ENCODE measurements at regions not wholly inside any gene's neighbourhood (a gene's known extent, or its start where the extent isn't known, plus 50 kb on each side); places are given as distances from the start of the nearest gene placed in this dataset.
"Not testable (repeated sequence)": the region's sequence is repeated elsewhere in the genome, so short reads cannot be mapped to it uniquely, and the experiment has no call there.

DNA sequence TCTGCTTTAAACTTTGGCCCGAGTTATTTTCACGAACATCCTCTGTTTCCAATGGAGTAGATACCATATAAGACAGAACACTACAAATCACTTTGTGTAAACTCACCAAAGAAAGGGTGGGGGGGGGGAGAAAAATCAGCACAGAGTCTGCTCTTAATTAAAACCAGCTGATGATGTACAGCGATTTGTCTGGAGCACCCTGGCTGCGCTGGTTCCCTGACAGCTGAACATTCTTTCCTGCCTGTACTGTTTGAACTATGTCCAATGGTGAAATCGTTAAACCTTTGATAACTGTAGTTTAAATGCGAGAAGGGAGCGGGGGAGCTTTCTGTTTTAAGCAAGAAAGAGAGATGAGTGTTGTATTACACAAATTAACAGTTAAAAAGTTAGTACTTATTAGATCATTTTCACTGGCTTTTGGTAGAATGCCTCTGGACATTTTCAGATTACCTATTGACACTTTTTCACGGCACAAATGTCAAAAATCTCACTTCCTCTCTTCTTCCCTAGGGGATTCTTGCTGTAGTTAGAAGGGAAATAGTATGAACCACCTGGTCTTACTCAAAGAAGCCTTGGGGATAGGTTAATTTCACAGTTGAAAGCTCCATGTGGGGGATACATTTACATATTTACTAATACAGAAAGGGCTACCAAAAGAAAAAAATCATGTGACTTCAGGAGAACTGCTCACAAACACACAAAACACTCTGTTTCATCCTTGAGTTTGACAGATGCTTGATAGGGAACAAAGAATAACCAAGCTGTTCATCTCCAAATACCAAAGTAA lies 140.2 kb upstream of the RUNX1 start:
- no peaks in the 10 kb centered on the region for H3K9me3 ChIP-seq (ENCODE audit: control insufficient read depth, low read length)

GRCh38 chr21:35183389-35183788 lies 134.3 kb upstream of the RUNX1 start:
- not testable (repeated sequence) for H3K4me3 ChIP-seq (ENCODE audit: low read length); H3K36me3 ChIP-seq (ENCODE audit: control insufficient read depth, insufficient read depth, low read length); H3K4me1 ChIP-seq (ENCODE audit: control insufficient read depth, insufficient read depth, low read length); H3K9ac ChIP-seq (ENCODE audit: low read length); H3K27me3 ChIP-seq (ENCODE audit: control insufficient read depth, insufficient read depth, low read length); H3K9me3 ChIP-seq (ENCODE audit: control insufficient read depth, low read length)

More for the DNA sequence above, 140.2 kb upstream of the RUNX1 start:
- Histone ChIP-seq H3K9ac (ENCODE audit: low read length) (no peak overlapping the region), H3K4me3 (ENCODE audit: low read length) (no peak overlapping the region), H3K27me3 (ENCODE audit: control insufficient read depth, insufficient read depth, low read length) (no peaks in the 10 kb centered on the region), H3K36me3 (ENCODE audit: control insufficient read depth, insufficient read depth, low read length) (no peaks in the 10 kb centered on the region), H3K4me1 (ENCODE audit: control insufficient read depth, insufficient read depth, low read length) (peaks cover 8% of the 10 kb centered on the region)

DNA sequence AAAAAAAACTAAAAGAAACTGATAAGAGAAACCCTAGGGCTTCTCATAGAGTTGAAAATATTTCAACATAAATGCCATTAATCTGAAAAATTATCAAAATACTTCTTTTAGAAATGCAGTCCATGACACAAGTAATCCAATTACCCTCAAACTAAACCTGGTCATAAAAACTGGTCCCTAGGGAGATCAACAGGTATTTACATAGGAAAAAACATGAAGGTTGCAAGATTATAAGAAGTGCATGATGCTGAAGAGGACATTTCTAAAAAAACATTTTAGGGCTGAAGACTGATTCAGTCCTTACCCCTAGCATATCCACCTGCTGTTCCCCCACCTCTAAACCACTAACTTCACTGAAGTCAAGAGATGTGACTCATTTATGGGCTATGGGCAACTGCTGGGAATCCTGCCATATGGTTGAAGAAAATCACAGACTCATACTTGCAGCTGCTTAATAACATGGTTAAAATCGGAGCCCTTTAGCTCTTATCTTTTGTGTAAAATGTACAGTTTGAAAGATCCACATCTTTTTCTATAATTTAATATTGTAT lies 131.0 kb upstream of the RUNX1 start:
- H3K4me1 ChIP-seq (ENCODE audit: control insufficient read depth, insufficient read depth, low read length) = peaks cover 5% of the 10 kb centered on the region
- H3K27me3 ChIP-seq (ENCODE audit: control insufficient read depth, insufficient read depth, low read length) = no peaks in the 10 kb centered on the region
- H3K9me3 ChIP-seq (ENCODE audit: control insufficient read depth, low read length) = no peaks in the 10 kb centered on the region
- H3K36me3 ChIP-seq (ENCODE audit: control insufficient read depth, insufficient read depth, low read length) = no peaks in the 10 kb centered on the region
- no peak overlapping the region for H3K9ac ChIP-seq (ENCODE audit: low read length)
- H3K4me3 ChIP-seq (ENCODE audit: low read length) = no peak overlapping the region

- Histone ChIP-seq H3K9me3 (ENCODE audit: control insufficient read depth, low read length) (no peaks in the 10 kb centered on the region), H3K4me1 (ENCODE audit: control insufficient read depth, insufficient read depth, low read length) (peaks cover 5% of the 10 kb centered on the region), H3K4me3 (ENCODE audit: low read length) (no peak overlapping the region), H3K36me3 (ENCODE audit: control insufficient read depth, insufficient read depth, low read length) (no peaks in the 10 kb centered on the region), H3K27me3 (ENCODE audit: control insufficient read depth, insufficient read depth, low read length) (no peaks in the 10 kb centered on the region), H3K9ac (ENCODE audit: low read length) (no peak overlapping the region)
Measured at GRCh38 chr21:35178827-35179226, 129.7 kb upstream of the RUNX1 start.

DNA sequence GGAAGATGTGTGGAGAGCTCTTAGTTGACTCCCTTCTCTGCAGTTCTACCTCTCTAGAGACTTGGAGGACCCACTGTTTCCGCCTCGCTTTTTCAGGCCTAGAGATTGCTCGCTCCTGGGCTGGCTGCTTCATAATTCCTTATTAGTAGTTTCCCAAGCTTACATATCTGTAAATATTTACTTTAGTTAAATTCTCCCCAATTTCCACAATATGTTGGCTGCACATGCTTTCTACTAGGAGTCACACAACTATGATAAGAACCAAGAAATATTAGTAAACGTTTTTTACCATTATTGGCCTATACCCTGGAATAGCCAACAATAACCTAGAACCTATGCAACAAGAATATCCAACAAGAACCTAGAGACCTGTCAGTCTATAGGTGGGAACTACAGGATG lies 129.0 kb upstream of the RUNX1 start:
- H3K4me1 ChIP-seq (ENCODE audit: control insufficient read depth, insufficient read depth, low read length) = peaks cover 5% of the 10 kb centered on the region
- no peak overlapping the region for H3K9ac ChIP-seq (ENCODE audit: low read length)
- no peaks in the 10 kb centered on the region for H3K9me3 ChIP-seq (ENCODE audit: control insufficient read depth, low read length)
- no peaks in the 10 kb centered on the region for H3K36me3 ChIP-seq (ENCODE audit: control insufficient read depth, insufficient read depth, low read length)
- H3K27me3 ChIP-seq (ENCODE audit: control insufficient read depth, insufficient read depth, low read length) = no peaks in the 10 kb centered on the region
- H3K4me3 ChIP-seq (ENCODE audit: low read length) = no peak overlapping the region

- Histone ChIP-seq H3K9me3 (ENCODE audit: control insufficient read depth, low read length) (no peaks in the 10 kb centered on the region), H3K36me3 (ENCODE audit: control insufficient read depth, insufficient read depth, low read length) (no peaks in the 10 kb centered on the region), H3K27me3 (ENCODE audit: control insufficient read depth, insufficient read depth, low read length) (no peaks in the 10 kb centered on the region), H3K4me1 (ENCODE audit: control insufficient read depth, insufficient read depth, low read length) (peaks cover 22% of the 10 kb centered on the region), H3K4me3 (ENCODE audit: low read length) (no peak overlapping the region), H3K9ac (ENCODE audit: low read length) (no peak overlapping the region)
Measured at GRCh38 chr21:35172231-35172630, 123.1 kb upstream of the RUNX1 start.

DNA sequence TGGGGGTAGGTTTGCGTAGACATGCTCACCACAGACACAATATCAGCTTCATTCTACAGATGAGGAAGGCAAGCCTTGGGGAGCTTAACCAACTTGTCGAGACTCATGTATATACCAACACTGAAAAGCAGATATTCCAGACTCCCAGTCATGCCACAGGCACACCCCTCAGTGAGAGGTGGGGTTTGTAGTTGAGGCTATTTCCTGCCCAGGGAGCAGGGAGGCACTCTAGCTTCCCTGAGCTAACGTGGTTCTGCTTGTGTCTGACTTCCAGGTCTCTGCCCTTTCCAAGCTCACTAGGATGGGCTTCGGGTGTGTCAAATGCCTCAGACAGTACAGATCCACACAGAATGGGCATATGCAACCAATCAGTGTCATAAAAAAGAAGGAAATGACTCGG lies 122.3 kb upstream of the RUNX1 start:
- H3K9me3 ChIP-seq (ENCODE audit: control insufficient read depth, low read length) = no peaks in the 10 kb centered on the region
- H3K4me1 ChIP-seq (ENCODE audit: control insufficient read depth, insufficient read depth, low read length) = peaks cover 22% of the 10 kb centered on the region
- H3K27me3 ChIP-seq (ENCODE audit: control insufficient read depth, insufficient read depth, low read length) = no peaks in the 10 kb centered on the region
- H3K9ac ChIP-seq (ENCODE audit: low read length) = no peak overlapping the region
- no peaks in the 10 kb centered on the region for H3K36me3 ChIP-seq (ENCODE audit: control insufficient read depth, insufficient read depth, low read length)
- no peak overlapping the region for H3K4me3 ChIP-seq (ENCODE audit: low read length)

GRCh38 chr21:35170818-35171217 lies 121.7 kb upstream of the RUNX1 start:
- H3K9ac ChIP-seq (ENCODE audit: low read length) = no peak overlapping the region
- H3K4me3 ChIP-seq (ENCODE audit: low read length) = no peak overlapping the region
- no peaks in the 10 kb centered on the region for H3K27me3 ChIP-seq (ENCODE audit: control insufficient read depth, insufficient read depth, low read length)
- H3K4me1 ChIP-seq (ENCODE audit: control insufficient read depth, insufficient read depth, low read length) = peaks cover 22% of the 10 kb centered on the region
- H3K36me3 ChIP-seq (ENCODE audit: control insufficient read depth, insufficient read depth, low read length) = no peaks in the 10 kb centered on the region
- no peaks in the 10 kb centered on the region for H3K9me3 ChIP-seq (ENCODE audit: control insufficient read depth, low read length)

DNA sequence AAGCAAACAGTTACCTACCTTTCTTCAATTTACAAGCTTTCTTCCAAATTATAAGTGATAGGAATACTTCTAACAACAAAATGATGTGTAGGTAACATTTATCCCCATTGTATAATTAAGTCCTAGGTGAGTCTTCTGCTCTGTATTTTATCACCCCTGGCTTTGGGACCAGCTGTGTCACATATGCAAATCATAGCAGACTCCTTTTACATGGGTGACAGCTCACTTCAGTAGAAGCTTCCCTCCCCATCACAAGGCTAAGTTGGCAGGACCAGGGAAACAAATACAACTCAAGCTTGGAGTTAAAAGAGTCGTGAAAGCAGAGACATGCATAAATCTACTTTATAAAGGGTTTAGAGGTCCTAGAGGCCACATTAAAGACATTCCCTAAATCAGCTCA lies 121.1 kb upstream of the RUNX1 start:
- no peaks in the 10 kb centered on the region for H3K36me3 ChIP-seq (ENCODE audit: control insufficient read depth, insufficient read depth, low read length)
- no peak overlapping the region for H3K4me3 ChIP-seq (ENCODE audit: low read length)
- peaks cover 18% of the 10 kb centered on the region for H3K4me1 ChIP-seq (ENCODE audit: control insufficient read depth, insufficient read depth, low read length)
- no peaks in the 10 kb centered on the region for H3K9me3 ChIP-seq (ENCODE audit: control insufficient read depth, low read length)
- H3K27me3 ChIP-seq (ENCODE audit: control insufficient read depth, insufficient read depth, low read length) = no peaks in the 10 kb centered on the region
- no peak overlapping the region for H3K9ac ChIP-seq (ENCODE audit: low read length)

DNA sequence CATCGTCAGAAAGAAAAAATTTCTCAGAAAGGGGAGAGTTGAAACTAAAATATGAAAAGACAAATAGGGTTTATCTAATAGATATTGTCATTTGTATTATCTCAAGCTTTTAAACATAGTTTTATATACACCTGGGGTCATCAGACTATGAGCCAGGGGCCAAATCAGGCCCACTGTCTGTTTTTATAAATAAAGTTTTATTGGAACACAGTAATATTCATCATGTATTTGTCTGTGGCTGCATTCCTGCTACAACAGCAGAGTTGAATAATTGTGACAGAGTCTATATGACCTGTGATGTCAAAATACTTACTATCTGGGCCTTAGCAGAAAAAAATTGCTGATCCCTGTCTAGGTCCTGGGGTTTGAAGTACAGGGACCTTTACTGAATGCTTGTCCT lies 120.5 kb upstream of the RUNX1 start:
- H3K9me3 ChIP-seq (ENCODE audit: control insufficient read depth, low read length) = no peaks in the 10 kb centered on the region

DNA sequence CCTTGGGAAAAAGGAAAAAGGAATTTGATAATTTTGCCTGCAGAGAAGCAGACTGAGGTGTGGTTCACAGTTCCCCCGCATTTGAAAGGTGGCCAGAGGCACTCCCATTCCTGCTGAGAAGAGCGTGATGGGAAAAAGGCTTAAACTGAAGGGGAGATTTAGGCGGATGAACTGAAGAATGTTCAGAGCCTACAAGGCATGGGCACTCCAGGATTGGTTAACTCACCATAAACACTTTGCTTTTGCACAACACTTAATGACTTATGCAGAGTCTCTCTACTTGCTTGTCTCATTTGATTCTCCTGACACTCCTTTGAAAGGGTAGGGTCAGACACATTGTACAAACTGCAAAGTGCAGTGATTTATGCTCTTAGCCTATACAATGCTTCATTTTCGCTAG lies 119.6 kb upstream of the RUNX1 start:
- Histone ChIP-seq H3K36me3 (ENCODE audit: control insufficient read depth, insufficient read depth, low read length) (no peaks in the 10 kb centered on the region), H3K4me3 (ENCODE audit: low read length) (no peak overlapping the region)

More for the DNA sequence above, 120.5 kb upstream of the RUNX1 start:
- no peak overlapping the region for H3K4me3 ChIP-seq (ENCODE audit: low read length)
- no peaks in the 10 kb centered on the region for H3K36me3 ChIP-seq (ENCODE audit: control insufficient read depth, insufficient read depth, low read length)
- H3K9ac ChIP-seq (ENCODE audit: low read length) = no peak overlapping the region
- peaks cover 18% of the 10 kb centered on the region for H3K4me1 ChIP-seq (ENCODE audit: control insufficient read depth, insufficient read depth, low read length)
- no peaks in the 10 kb centered on the region for H3K27me3 ChIP-seq (ENCODE audit: control insufficient read depth, insufficient read depth, low read length)

GRCh38 chr21:35164971-35165483 lies 115.9 kb upstream of the RUNX1 start:
- Histone ChIP-seq H3K27me3 (ENCODE audit: control insufficient read depth, insufficient read depth, low read length) (no peaks in the 10 kb centered on the region), H3K4me3 (ENCODE audit: low read length) (no peak overlapping the region), H3K9ac (ENCODE audit: low read length) (no peak overlapping the region), H3K36me3 (ENCODE audit: control insufficient read depth, insufficient read depth, low read length) (no peaks in the 10 kb centered on the region), H3K4me1 (ENCODE audit: control insufficient read depth, insufficient read depth, low read length) (peaks cover 7% of the 10 kb centered on the region), H3K9me3 (ENCODE audit: control insufficient read depth, low read length) (no peaks in the 10 kb centered on the region)

More for the DNA sequence above, 119.6 kb upstream of the RUNX1 start:
- Histone ChIP-seq H3K9me3 (ENCODE audit: control insufficient read depth, low read length) (no peaks in the 10 kb centered on the region), H3K9ac (ENCODE audit: low read length) (no peak overlapping the region), H3K27me3 (ENCODE audit: control insufficient read depth, insufficient read depth, low read length) (no peaks in the 10 kb centered on the region), H3K4me1 (ENCODE audit: control insufficient read depth, insufficient read depth, low read length) (peaks cover 18% of the 10 kb centered on the region)
